ENCODE measurements at regions not wholly inside any gene's neighbourhood (a gene's known extent, or its start where the extent isn't known, plus 50 kb on each side); places are given as distances from the start of the nearest gene placed in this dataset.

DNA sequence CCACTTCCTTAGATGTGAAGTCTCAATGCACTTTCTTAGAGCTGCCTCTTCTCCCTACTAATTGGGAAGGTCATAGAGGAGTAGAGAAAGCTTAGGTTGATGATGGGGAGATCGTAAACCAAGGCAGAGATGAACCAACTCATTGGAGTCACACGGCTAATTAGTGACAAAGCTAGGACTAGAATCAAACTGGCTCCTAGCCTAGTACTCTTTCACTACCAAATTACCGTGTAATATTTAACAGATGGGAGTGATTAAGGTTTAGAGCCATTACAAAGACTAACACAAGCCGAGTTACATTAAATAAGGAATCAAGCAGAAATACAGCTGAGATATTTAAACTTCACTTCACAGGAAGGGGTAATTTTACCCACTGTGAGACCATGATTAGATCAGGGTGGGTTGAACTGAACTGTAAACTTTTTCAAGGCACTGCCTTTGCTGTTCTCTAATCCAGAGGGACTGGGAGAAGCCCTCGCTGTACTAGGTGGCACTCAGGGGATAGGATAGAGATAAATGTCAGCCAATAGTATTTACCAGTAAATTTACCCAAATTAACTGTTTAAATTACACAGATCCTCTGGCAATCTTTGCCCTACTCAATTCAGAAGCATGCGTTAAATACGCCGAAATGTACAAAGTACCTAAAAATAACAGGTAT lies 166.4 kb upstream of the PIK3R1 start:
- TF ChIP-seq GATA3 (IDR thresholded peaks at IDR 0.05; ENCODE audit: low read depth, low read length), result no peak
- no peak for TF ChIP-seq GATA2 (IDR thresholded peaks at IDR 0.05; ENCODE audit: low read depth, low read length)
